ENCODE measurements at regions not wholly inside any gene's neighbourhood (a gene's known extent, or its start where the extent isn't known, plus 50 kb on each side); places are given as distances from the start of the nearest gene placed in this dataset.

DNA sequence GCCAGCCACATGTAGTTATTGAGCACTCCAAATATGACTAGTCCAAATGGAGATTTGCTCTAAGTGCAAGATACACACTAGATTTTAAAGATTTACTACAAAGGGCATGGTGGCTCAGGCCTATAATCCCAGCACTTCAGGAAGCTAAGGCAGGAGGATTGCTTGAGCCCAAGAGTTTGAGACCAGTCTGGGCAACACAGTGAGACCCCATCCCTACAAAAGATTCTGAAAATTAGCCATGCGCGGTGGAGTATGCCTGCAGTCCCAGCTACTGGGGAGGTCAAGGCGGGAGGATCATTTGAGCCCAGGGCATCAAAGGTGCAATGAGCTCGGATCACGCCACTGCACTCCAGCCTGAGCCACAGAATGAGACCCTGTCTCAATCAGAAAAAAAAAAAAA, 93.5 kb upstream of the HNRNPA3 start:
- no peaks in the 10 kb centered on the region for H3K4me1 ChIP-seq (ENCODE audit: control extremely low read depth in 1 of 4, control insufficient read depth in 4 of 4, insufficient read depth in 4 of 4, low read length in 3 of 4)
- no peaks in the 10 kb centered on the region for H3K36me3 ChIP-seq (ENCODE audit: control insufficient read depth in 4 of 4, insufficient read depth in 4 of 4, low read length in 3 of 4)
- DNase-seq = no peak
- H3K27ac ChIP-seq (ENCODE audit: insufficient read depth in 1 of 2, low read depth in 1 of 2, low read length in 2 of 2, poor library complexity in 1 of 2, severe bottlenecking in 2 of 2) = no peak overlapping the region
- no peaks in the 10 kb centered on the region for H3K9me3 ChIP-seq (ENCODE audit: control extremely low read depth in 1 of 5, control insufficient read depth in 4 of 5, insufficient read depth in 2 of 5, low read depth in 1 of 5, low read length in 4 of 5)
- no peak overlapping the region for H3K4me3 ChIP-seq (ENCODE audit: control insufficient read depth in 1 of 7, extremely low read depth in 1 of 7, insufficient read depth in 4 of 7, low read depth in 2 of 7, low read length in 6 of 7)
- H3K27me3 ChIP-seq (replicated peaks in 2 of 5; ENCODE audit: control insufficient read depth in 4 of 5, insufficient read depth in 5 of 5, low read length in 4 of 5) = no peaks in the 10 kb centered on the region
- POLR2A ChIA-PET = interaction anchor here (0.6 kb wide), 1 partner anchor 12 kb away, joined by 3 read pairs; no protein-coding TSS in a partner anchor
- CTCF ChIA-PET = no interaction called here
- WGBS (ENCODE audit: insufficient coverage) = 100% methylated on average over 3 of the region's 5 CpGs

- no peak for DNase-seq
- Histone ChIP-seq H3K4me3 (ENCODE audit: control insufficient read depth in 1 of 7, extremely low read depth in 1 of 7, insufficient read depth in 4 of 7, low read depth in 2 of 7, low read length in 6 of 7) (no peak overlapping the region), H3K27me3 (replicated peaks in 2 of 5; ENCODE audit: control insufficient read depth in 4 of 5, insufficient read depth in 5 of 5, low read length in 4 of 5) (no peaks in the 10 kb centered on the region), H3K36me3 (ENCODE audit: control insufficient read depth in 4 of 4, insufficient read depth in 4 of 4, low read length in 3 of 4) (no peaks in the 10 kb centered on the region), H3K4me1 (ENCODE audit: control extremely low read depth in 1 of 4, control insufficient read depth in 4 of 4, insufficient read depth in 4 of 4, low read length in 3 of 4) (no peaks in the 10 kb centered on the region), H3K27ac (ENCODE audit: insufficient read depth in 1 of 2, low read depth in 1 of 2, low read length in 2 of 2, poor library complexity in 1 of 2, severe bottlenecking in 2 of 2) (no peak overlapping the region), H3K9me3 (ENCODE audit: control extremely low read depth in 1 of 5, control insufficient read depth in 4 of 5, insufficient read depth in 2 of 5, low read depth in 1 of 5, low read length in 4 of 5) (peaks cover 0 to 3% (median 0%) of the 10 kb centered on the region in 5 experiments)
- WGBS (ENCODE audit: insufficient coverage) = no CpG with 5 or more reads among the region's 1 CpG
- ChIA-PET POLR2A (no interaction called here), CTCF (interaction anchor here (0.9 to 1.1 kb wide), 2 partner anchors 25 to 229 kb away, joined by 3 read pairs; no protein-coding TSS in a partner anchor)
Measured at GRCh38 chr2:177123048-177123447, 89.5 kb upstream of the HNRNPA3 start.

DNA sequence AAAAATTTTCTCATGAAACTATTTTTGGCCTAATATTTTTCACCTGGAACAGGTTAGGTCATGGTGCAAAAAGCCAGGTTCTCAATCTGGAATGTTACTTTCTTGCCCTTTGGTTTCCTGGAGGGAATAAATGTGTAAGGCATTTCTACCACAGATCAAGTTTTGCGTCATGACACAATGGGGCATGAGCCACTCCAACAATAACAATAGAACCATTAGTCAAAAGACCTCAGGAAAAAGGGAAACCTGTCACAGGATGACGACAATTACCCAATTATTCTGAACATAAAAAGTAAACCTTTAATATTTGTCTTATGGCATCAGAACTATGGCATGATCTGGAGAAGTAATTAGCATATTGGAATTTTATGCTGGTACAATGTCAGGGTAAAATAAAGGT, 88.2 kb upstream of the HNRNPA3 start:
- POLR2A ChIA-PET = no interaction called here
- no CpG with 5 or more reads among the region's 2 CpGs for WGBS (ENCODE audit: insufficient coverage)
- no peaks in the 10 kb centered on the region for H3K36me3 ChIP-seq (ENCODE audit: control insufficient read depth in 4 of 4, insufficient read depth in 4 of 4, low read length in 3 of 4)
- DNase-seq = no peak
- no peak overlapping the region for H3K4me3 ChIP-seq (ENCODE audit: control insufficient read depth in 1 of 7, extremely low read depth in 1 of 7, insufficient read depth in 4 of 7, low read depth in 2 of 7, low read length in 6 of 7)
- peaks cover 0 to 3% (median 0%) of the 10 kb centered on the region in 5 experiments for H3K9me3 ChIP-seq (ENCODE audit: control extremely low read depth in 1 of 5, control insufficient read depth in 4 of 5, insufficient read depth in 2 of 5, low read depth in 1 of 5, low read length in 4 of 5)
- H3K27me3 ChIP-seq (replicated peaks in 2 of 5; ENCODE audit: control insufficient read depth in 4 of 5, insufficient read depth in 5 of 5, low read length in 4 of 5) = no peaks in the 10 kb centered on the region
- CTCF ChIA-PET = no interaction called here
- no peak overlapping the region for H3K27ac ChIP-seq (ENCODE audit: insufficient read depth in 1 of 2, low read depth in 1 of 2, low read length in 2 of 2, poor library complexity in 1 of 2, severe bottlenecking in 2 of 2)
- no peaks in the 10 kb centered on the region for H3K4me1 ChIP-seq (ENCODE audit: control extremely low read depth in 1 of 4, control insufficient read depth in 4 of 4, insufficient read depth in 4 of 4, low read length in 3 of 4)

DNA sequence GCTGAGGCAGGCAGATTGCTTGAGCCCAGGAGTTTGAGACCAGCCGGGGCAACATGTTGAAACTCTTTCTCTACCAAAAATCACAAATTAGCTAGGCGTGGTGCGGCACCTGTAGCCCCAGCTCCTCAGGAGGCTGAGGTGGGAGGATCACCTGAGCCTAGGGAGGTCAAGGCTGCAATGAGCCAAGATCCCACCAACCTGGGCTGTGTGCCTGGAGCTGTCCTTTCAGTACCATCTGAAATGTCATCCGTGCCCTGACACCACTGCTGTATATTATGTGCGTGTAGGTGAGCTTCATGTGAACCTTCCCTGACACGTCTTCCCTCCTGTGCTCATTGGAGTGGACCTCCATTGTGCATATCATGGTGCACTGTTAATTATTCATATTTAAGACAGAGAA, 84.8 kb upstream of the HNRNPA3 start:
- no peaks in the 10 kb centered on the region for H3K27me3 ChIP-seq (replicated peaks in 2 of 5; ENCODE audit: control insufficient read depth in 4 of 5, insufficient read depth in 5 of 5, low read length in 4 of 5)
- ChIA-PET POLR2A (no interaction called here), CTCF (no interaction called here)
- no peak overlapping the region for H3K27ac ChIP-seq (ENCODE audit: insufficient read depth in 1 of 2, low read depth in 1 of 2, low read length in 2 of 2, poor library complexity in 1 of 2, severe bottlenecking in 2 of 2)
- 100% methylated on average over 5 of the region's 6 CpGs for WGBS (ENCODE audit: insufficient coverage)
- peaks cover 0 to 3% (median 0%) of the 10 kb centered on the region in 5 experiments for H3K9me3 ChIP-seq (ENCODE audit: control extremely low read depth in 1 of 5, control insufficient read depth in 4 of 5, insufficient read depth in 2 of 5, low read depth in 1 of 5, low read length in 4 of 5)
- no peak overlapping the region for H3K4me3 ChIP-seq (ENCODE audit: control insufficient read depth in 1 of 7, extremely low read depth in 1 of 7, insufficient read depth in 4 of 7, low read depth in 2 of 7, low read length in 6 of 7)
- no peak for DNase-seq
- H3K36me3 ChIP-seq (ENCODE audit: control insufficient read depth in 4 of 4, insufficient read depth in 4 of 4, low read length in 3 of 4) = no peaks in the 10 kb centered on the region
- peaks cover 0 to 7% (median 1%) of the 10 kb centered on the region in 4 experiments for H3K4me1 ChIP-seq (ENCODE audit: control extremely low read depth in 1 of 4, control insufficient read depth in 4 of 4, insufficient read depth in 4 of 4, low read length in 3 of 4)

GRCh38 chr2:177129610-177130009, 83.0 kb upstream of the HNRNPA3 start:
- Histone ChIP-seq H3K4me1 (ENCODE audit: control extremely low read depth in 1 of 4, control insufficient read depth in 4 of 4, insufficient read depth in 4 of 4, low read length in 3 of 4) (peaks cover 0 to 7% (median 1%) of the 10 kb centered on the region in 4 experiments), H3K27me3 (replicated peaks in 2 of 5; ENCODE audit: control insufficient read depth in 4 of 5, insufficient read depth in 5 of 5, low read length in 4 of 5) (no peaks in the 10 kb centered on the region), H3K36me3 (ENCODE audit: control insufficient read depth in 4 of 4, insufficient read depth in 4 of 4, low read length in 3 of 4) (no peaks in the 10 kb centered on the region), H3K27ac (ENCODE audit: insufficient read depth in 1 of 2, low read depth in 1 of 2, low read length in 2 of 2, poor library complexity in 1 of 2, severe bottlenecking in 2 of 2) (no peak overlapping the region), H3K9me3 (ENCODE audit: control extremely low read depth in 1 of 5, control insufficient read depth in 4 of 5, insufficient read depth in 2 of 5, low read depth in 1 of 5, low read length in 4 of 5) (peaks cover 0 to 3% (median 0%) of the 10 kb centered on the region in 5 experiments), H3K4me3 (ENCODE audit: control insufficient read depth in 1 of 7, extremely low read depth in 1 of 7, insufficient read depth in 4 of 7, low read depth in 2 of 7, low read length in 6 of 7) (no peak overlapping the region)
- DNase-seq = no peak
- ChIA-PET CTCF (interaction anchor here (1.4 to 1.6 kb wide), 2 partner anchors 13 to 19 kb away, joined by 3 to 4 read pairs; no protein-coding TSS in a partner anchor), POLR2A (no interaction called here)
- 98% methylated on average over 3 of the region's 3 CpGs for WGBS (ENCODE audit: insufficient coverage)

- no peak for DNase-seq
- Histone ChIP-seq H3K4me3 (ENCODE audit: control insufficient read depth in 1 of 7, extremely low read depth in 1 of 7, insufficient read depth in 4 of 7, low read depth in 2 of 7, low read length in 6 of 7) (no peak overlapping the region), H3K27ac (ENCODE audit: insufficient read depth in 1 of 2, low read depth in 1 of 2, low read length in 2 of 2, poor library complexity in 1 of 2, severe bottlenecking in 2 of 2) (no peak overlapping the region), H3K36me3 (ENCODE audit: control insufficient read depth in 4 of 4, insufficient read depth in 4 of 4, low read length in 3 of 4) (no peaks in the 10 kb centered on the region), H3K4me1 (ENCODE audit: control extremely low read depth in 1 of 4, control insufficient read depth in 4 of 4, insufficient read depth in 4 of 4, low read length in 3 of 4) (peaks cover 0 to 7% (median 1%) of the 10 kb centered on the region in 4 experiments), H3K9me3 (ENCODE audit: control extremely low read depth in 1 of 5, control insufficient read depth in 4 of 5, insufficient read depth in 2 of 5, low read depth in 1 of 5, low read length in 4 of 5) (peaks cover 0 to 3% (median 0%) of the 10 kb centered on the region in 5 experiments), H3K27me3 (replicated peaks in 2 of 5; ENCODE audit: control insufficient read depth in 4 of 5, insufficient read depth in 5 of 5, low read length in 4 of 5) (no peaks in the 10 kb centered on the region)
- ChIA-PET POLR2A (no interaction called here), CTCF (no interaction called here)
Measured at GRCh38 chr2:177131858-177132257, 80.7 kb upstream of the HNRNPA3 start.

- H3K36me3 ChIP-seq (ENCODE audit: control insufficient read depth in 4 of 4, insufficient read depth in 4 of 4, low read length in 3 of 4) = no peaks in the 10 kb centered on the region
- no peak overlapping the region for H3K4me3 ChIP-seq (ENCODE audit: control insufficient read depth in 1 of 7, extremely low read depth in 1 of 7, insufficient read depth in 4 of 7, low read depth in 2 of 7, low read length in 6 of 7)
- H3K27ac ChIP-seq (ENCODE audit: insufficient read depth in 1 of 2, low read depth in 1 of 2, low read length in 2 of 2, poor library complexity in 1 of 2, severe bottlenecking in 2 of 2) = no peak overlapping the region
- ChIA-PET POLR2A (interaction anchor here (0.6 kb wide), 1 partner anchor 1008 kb away, joined by 3 read pairs; no protein-coding TSS in a partner anchor), CTCF (interaction anchor here (0.7 to 1.9 kb wide), 3 partner anchors 9 to 464 kb away, joined by 3 to 7 read pairs (median 3); no protein-coding TSS in a partner anchor)
- no peak for DNase-seq
- no peaks in the 10 kb centered on the region for H3K27me3 ChIP-seq (replicated peaks in 2 of 5; ENCODE audit: control insufficient read depth in 4 of 5, insufficient read depth in 5 of 5, low read length in 4 of 5)
- H3K9me3 ChIP-seq (ENCODE audit: control extremely low read depth in 1 of 5, control insufficient read depth in 4 of 5, insufficient read depth in 2 of 5, low read depth in 1 of 5, low read length in 4 of 5) = no peaks in the 10 kb centered on the region
- peaks cover 4 to 7% (median 6%) of the 10 kb centered on the region in 4 experiments for H3K4me1 ChIP-seq (ENCODE audit: control extremely low read depth in 1 of 4, control insufficient read depth in 4 of 4, insufficient read depth in 4 of 4, low read length in 3 of 4)
Measured at GRCh38 chr2:177138823-177139222, 73.8 kb upstream of the HNRNPA3 start.
